Cardiac muscle cell (in vitro differentiated cells and primary cell): ENCODE measurements at regions not wholly inside any gene's neighbourhood (a gene's known extent, or its start where the extent isn't known, plus 50 kb on each side); places are given as distances from the start of the nearest gene placed in this dataset.
A peak's percentile ranks its signal among the peaks of the same experiment; 100 is the strongest.

Experiments used
- DNase-seq, 2 donors: peaks; one replicate each; pipeline versions ENCODE4 v3.0.0 to v3.0.0-alpha.2; 2010 to 2017; ENCODE audit warnings: low read depth in 1 of 2, low spot score in 1 of 2
- H3K27ac ChIP-seq: fragments of 200-600 bp; sonication (generic); 2 replicates; pipeline ENCODE4 v1.5.1; 2016
- H3K27me3 ChIP-seq: fragments of 200-600 bp; sonication (generic); 2 replicates; pipeline ENCODE4 v1.6.0; 2016; ENCODE audit warnings: control low read depth
- H3K36me3 ChIP-seq: fragments of 200-600 bp; sonication (generic); 2 replicates; pipeline ENCODE4 v1.5.1; 2016; ENCODE audit warnings: control low read depth
- H3K4me1 ChIP-seq: fragments of 200-600 bp; sonication (generic); 2 replicates; pipeline ENCODE4 v1.8.1; 2017; ENCODE audit warnings: low read depth, mild to moderate bottlenecking, mixed run types
- H3K4me3 ChIP-seq: fragments of 200-600 bp; sonication (generic); 2 replicates; pipeline ENCODE4 v1.5.1; 2016; ENCODE audit warnings: mild to moderate bottlenecking
- H3K9me3 ChIP-seq: fragments of 200-600 bp; sonication (generic); 2 replicates; pipeline ENCODE4 v1.5.1; 2017; ENCODE audit warnings: low read depth, mild to moderate bottlenecking, control low read depth
- CTCF ChIP-seq: IDR thresholded peaks from 2 replicates; pipeline ENCODE4 v1.5.1; 2012; ENCODE audit warnings: low read depth, mild to moderate bottlenecking, low read length

- no peaks in the 10 kb centered on the region for H3K36me3 ChIP-seq
- no peak overlapping the region for H3K27ac ChIP-seq
- no peak overlapping the region for H3K4me3 ChIP-seq
- H3K9me3 ChIP-seq = no peaks in the 10 kb centered on the region
- DNase-seq = peak in 1 of 2 donors; percentile 43
- TF ChIP-seq CTCF = no peak
- no peaks in the 10 kb centered on the region for H3K4me1 ChIP-seq
- no peaks in the 10 kb centered on the region for H3K27me3 ChIP-seq
Measured at GRCh38 chr2:102915128-102915527, 153.3 kb downstream of the TMEM182 start.

GRCh38 chr2:102922321-102922720, 160.5 kb downstream of the TMEM182 start:
- TF ChIP-seq CTCF = no peak
- Histone ChIP-seq H3K4me3 (no peak overlapping the region), H3K9me3 (no peaks in the 10 kb centered on the region), H3K36me3 (no peaks in the 10 kb centered on the region), H3K27me3 (no peaks in the 10 kb centered on the region), H3K4me1 (no peaks in the 10 kb centered on the region), H3K27ac (no peak overlapping the region)
- no peak for DNase-seq

- TF ChIP-seq CTCF = no peak
- Histone ChIP-seq H3K27me3 (no peaks in the 10 kb centered on the region), H3K4me3 (no peak overlapping the region), H3K4me1 (no peaks in the 10 kb centered on the region), H3K36me3 (no peaks in the 10 kb centered on the region), H3K9me3 (no peaks in the 10 kb centered on the region), H3K27ac (no peak overlapping the region)
- no peak for DNase-seq
Measured at GRCh38 chr2:102925003-102925402, 163.2 kb downstream of the TMEM182 start.

GRCh38 chr2:102927854-102928267, 166.0 kb downstream of the TMEM182 start:
- no peak for TF ChIP-seq CTCF
- Histone ChIP-seq H3K4me1 (no peaks in the 10 kb centered on the region), H3K4me3 (no peak overlapping the region)

GRCh38 chr2:102929721-102930120, 167.9 kb downstream of the TMEM182 start:
- Histone ChIP-seq H3K36me3 (no peaks in the 10 kb centered on the region), H3K27me3 (no peaks in the 10 kb centered on the region), H3K4me3 (no peak overlapping the region), H3K27ac (no peak overlapping the region), H3K9me3 (no peaks in the 10 kb centered on the region), H3K4me1 (no peaks in the 10 kb centered on the region)
- no peak for DNase-seq
- TF ChIP-seq CTCF = no peak

More at GRCh38 chr2:102927854-102928267, 166.0 kb downstream of the TMEM182 start:
- Histone ChIP-seq H3K36me3 (no peaks in the 10 kb centered on the region), H3K27me3 (no peaks in the 10 kb centered on the region), H3K27ac (no peak overlapping the region), H3K9me3 (no peaks in the 10 kb centered on the region)
- DNase-seq = no peak

DNA sequence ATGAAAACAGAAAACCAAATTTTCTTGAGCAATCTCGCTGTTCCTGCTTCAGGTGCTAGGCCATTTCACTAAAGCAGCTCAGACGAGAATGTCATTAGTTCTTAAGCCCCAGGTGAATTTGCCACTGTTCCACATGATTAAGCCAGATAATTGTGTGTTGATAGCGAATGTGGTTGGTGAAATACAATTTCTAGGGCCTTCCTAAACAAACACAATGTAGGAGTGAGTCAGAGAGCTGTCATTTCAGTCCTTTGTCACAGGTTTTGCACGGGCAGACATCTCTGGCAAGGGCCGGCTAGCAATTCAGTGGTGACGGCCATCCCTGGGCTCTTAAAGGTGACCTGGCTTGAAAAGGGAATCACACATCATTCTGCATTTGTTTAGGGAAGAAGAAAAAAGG, 170.7 kb downstream of the TMEM182 start:
- Histone ChIP-seq H3K27ac (no peak overlapping the region), H3K4me3 (no peak overlapping the region), H3K4me1 (no peaks in the 10 kb centered on the region), H3K36me3 (no peaks in the 10 kb centered on the region), H3K9me3 (no peaks in the 10 kb centered on the region), H3K27me3 (no peaks in the 10 kb centered on the region)
- TF ChIP-seq CTCF = no peak
- no peak for DNase-seq
